MCF 10A (cell line): ENCODE measurements at regions not wholly inside any gene's neighbourhood (a gene's known extent, or its start where the extent isn't known, plus 50 kb on each side); places are given as distances from the start of the nearest gene placed in this dataset.

Source experiments
- BruUV-seq: library from RNA; stranded (reverse); fragments of 400-500 nt; replicated peaks from 2 replicates; lab custom pipeline; 2021; lab: Mats Ljungman, UMichigan
- CTCF ChIA-PET: fragments of 300-600 bp; sonication (Branson Sonifier 250); formaldehyde crosslinking; extraction: SDS; loops from one replicate; lab custom pipeline; 2021; ENCODE audit warnings: antibody characterized with exemption, inconsistent platforms; lab: Yijun Ruan, JAX
- POLR2A ChIA-PET: fragments of 300-600, 350-650 bp; sonication (Branson Sonifier 250); formaldehyde crosslinking; extraction: SDS; loops from one replicate; lab custom pipeline; 2020; ENCODE audit warnings: antibody characterized with exemption, inconsistent platforms; lab: Yijun Ruan, JAX
- DNase-seq: peaks from one replicate; pipeline ENCODE4 v3.0.0-alpha.2; 2018; ENCODE audit not compliant: unreplicated experiment
- H3K27ac Mint-ChIP-seq: one replicate; pipeline ENCODE4 v1.8.0; 2022; ENCODE audit warnings: mild to moderate bottlenecking, low read depth, mixed read lengths; ENCODE audit not compliant: unreplicated experiment
- H3K27me3 Mint-ChIP-seq: one replicate; pipeline ENCODE4 v1.8.0; 2022; ENCODE audit warnings: mixed read lengths; ENCODE audit not compliant: insufficient read depth, unreplicated experiment
- H3K36me3 Mint-ChIP-seq: one replicate; pipeline ENCODE4 v1.8.0; 2022; ENCODE audit warnings: mild to moderate bottlenecking, moderate library complexity, mixed read lengths; ENCODE audit not compliant: insufficient read depth, unreplicated experiment
- H3K4me1 Mint-ChIP-seq: one replicate; pipeline ENCODE4 v1.8.0; 2022; ENCODE audit warnings: mixed read lengths; ENCODE audit not compliant: insufficient read depth, unreplicated experiment
- H3K4me3 Mint-ChIP-seq: one replicate; pipeline ENCODE4 v1.8.0; 2022; ENCODE audit warnings: mild to moderate bottlenecking, moderate library complexity, mixed read lengths; ENCODE audit not compliant: unreplicated experiment
- H3K9me3 Mint-ChIP-seq: one replicate; pipeline ENCODE4 v1.8.0; 2022; ENCODE audit warnings: mixed read lengths; ENCODE audit not compliant: unreplicated experiment
- intact Hi-C: fragments of 100-400 bp; cut with micrococcal nuclease; formaldehyde crosslinking; loops from 2 replicates; pipeline ENCODE4 v1.14.1; 2022
- TF ChIP-seq, protein P1 (sequence below): fragments of 200-600 bp; IDR thresholded peaks from one replicate; pipeline ENCODE4 v1.8.0; 2022; ENCODE audit warnings: antibody characterized with exemption, mild to moderate bottlenecking; ENCODE audit not compliant: unreplicated experiment

DNA sequence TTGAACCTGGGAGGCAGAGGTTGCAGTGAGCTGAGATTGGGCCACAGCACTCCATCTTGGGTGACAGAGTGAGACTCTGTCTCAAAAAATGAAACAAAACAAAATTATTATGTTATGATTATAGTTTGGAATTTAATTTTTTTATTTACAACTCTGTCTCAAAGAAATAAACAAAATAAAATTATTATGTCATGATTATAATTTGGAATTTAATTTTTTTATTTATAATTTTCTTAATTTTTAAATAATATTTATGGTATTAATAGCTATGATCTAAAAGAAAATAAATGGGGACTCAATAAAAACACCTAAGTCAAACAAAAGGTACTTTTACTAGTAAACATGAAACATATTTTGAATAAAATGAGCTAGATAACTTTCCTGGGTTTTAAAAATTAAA is 994.8 kb upstream of the GHITM start:
- Mint-ChIP-seq H3K36me3 (no peaks in the 10 kb centered on the region), H3K4me3 (no peak overlapping the region), H3K9me3 (no peaks in the 10 kb centered on the region), H3K27me3 (no peaks in the 10 kb centered on the region), H3K4me1 (peaks cover 7% of the 10 kb centered on the region), H3K27ac (no peak overlapping the region)
- DNase-seq, result no peak
- POLR2A ChIA-PET, result interaction anchor here (0.9 kb wide), 1 partner anchor 524 kb away, joined by 3 read pairs; no protein-coding TSS in a partner anchor
- CTCF ChIA-PET, result no interaction called here
- BruUV-seq, result no TSS peak
- intact Hi-C loops, result no loop called here
- TF ChIP-seq, protein P1, sequence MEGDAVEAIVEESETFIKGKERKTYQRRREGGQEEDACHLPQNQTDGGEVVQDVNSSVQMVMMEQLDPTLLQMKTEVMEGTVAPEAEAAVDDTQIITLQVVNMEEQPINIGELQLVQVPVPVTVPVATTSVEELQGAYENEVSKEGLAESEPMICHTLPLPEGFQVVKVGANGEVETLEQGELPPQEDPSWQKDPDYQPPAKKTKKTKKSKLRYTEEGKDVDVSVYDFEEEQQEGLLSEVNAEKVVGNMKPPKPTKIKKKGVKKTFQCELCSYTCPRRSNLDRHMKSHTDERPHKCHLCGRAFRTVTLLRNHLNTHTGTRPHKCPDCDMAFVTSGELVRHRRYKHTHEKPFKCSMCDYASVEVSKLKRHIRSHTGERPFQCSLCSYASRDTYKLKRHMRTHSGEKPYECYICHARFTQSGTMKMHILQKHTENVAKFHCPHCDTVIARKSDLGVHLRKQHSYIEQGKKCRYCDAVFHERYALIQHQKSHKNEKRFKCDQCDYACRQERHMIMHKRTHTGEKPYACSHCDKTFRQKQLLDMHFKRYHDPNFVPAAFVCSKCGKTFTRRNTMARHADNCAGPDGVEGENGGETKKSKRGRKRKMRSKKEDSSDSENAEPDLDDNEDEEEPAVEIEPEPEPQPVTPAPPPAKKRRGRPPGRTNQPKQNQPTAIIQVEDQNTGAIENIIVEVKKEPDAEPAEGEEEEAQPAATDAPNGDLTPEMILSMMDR, result no peak

DNA sequence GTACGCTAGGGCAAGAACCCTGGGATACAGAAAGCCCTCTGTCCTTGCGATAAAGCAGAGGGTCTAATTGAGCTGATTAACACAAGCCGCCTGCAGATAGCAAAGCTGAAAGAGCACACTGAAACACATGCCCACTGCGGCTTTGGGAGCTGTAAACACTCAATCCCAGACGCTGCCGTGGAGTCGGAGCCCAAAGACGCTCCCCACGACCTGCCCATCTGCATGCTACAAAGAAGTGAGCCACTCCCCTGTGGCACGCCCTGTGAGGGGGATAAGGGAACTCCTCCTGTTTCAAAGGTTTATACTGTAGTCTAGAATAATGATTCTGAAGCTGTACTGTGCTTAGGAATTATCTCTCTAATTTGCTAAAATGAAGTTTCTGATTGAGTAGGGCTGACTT is 985.6 kb upstream of the GHITM start:
- Mint-ChIP-seq H3K27ac (no peak overlapping the region), H3K9me3 (no peaks in the 10 kb centered on the region), H3K27me3 (no peaks in the 10 kb centered on the region), H3K4me1 (no peaks in the 10 kb centered on the region), H3K4me3 (no peak overlapping the region), H3K36me3 (no peaks in the 10 kb centered on the region)
- no peak for DNase-seq
- BruUV-seq, result no TSS peak
- ChIA-PET CTCF (no interaction called here), POLR2A (interaction anchor here (0.6 kb wide), 1 partner anchor 944 kb away, joined by 3 read pairs; no protein-coding TSS in a partner anchor)
- TF ChIP-seq, protein P1, result no peak
- intact Hi-C loops, result no loop called here

DNA sequence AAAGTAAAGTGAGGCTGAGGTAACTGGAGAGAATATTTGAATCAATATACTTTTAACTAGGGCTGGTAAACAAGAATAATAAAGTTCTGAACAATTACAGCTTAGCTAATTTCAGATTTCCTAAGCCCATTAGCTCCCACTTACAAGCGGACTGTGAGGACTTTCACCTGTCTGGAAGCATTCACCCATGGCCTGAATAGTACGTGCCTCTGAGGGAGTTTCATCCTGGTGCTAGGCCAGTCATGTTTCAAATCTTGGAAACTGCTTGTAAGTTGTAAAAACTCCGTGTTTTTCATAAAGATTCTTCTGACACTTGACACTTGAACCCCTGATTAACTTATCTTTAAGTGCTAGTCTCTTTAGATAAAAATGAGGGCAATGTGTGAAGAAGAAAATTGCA is 975.2 kb upstream of the GHITM start:
- POLR2A ChIA-PET, result no interaction called here
- Mint-ChIP-seq H3K4me1 (no peaks in the 10 kb centered on the region), H3K36me3 (no peaks in the 10 kb centered on the region), H3K9me3 (no peaks in the 10 kb centered on the region), H3K27ac (no peak overlapping the region), H3K4me3 (no peak overlapping the region), H3K27me3 (no peaks in the 10 kb centered on the region)
- CTCF ChIA-PET, result interaction anchor here (0.6 kb wide), 1 partner anchor 21 kb away, joined by 3 read pairs; no protein-coding TSS in a partner anchor
- intact Hi-C loops, result no loop called here
- TF ChIP-seq, protein P1, result no peak
- no peak for DNase-seq
- no TSS peak for BruUV-seq

DNA sequence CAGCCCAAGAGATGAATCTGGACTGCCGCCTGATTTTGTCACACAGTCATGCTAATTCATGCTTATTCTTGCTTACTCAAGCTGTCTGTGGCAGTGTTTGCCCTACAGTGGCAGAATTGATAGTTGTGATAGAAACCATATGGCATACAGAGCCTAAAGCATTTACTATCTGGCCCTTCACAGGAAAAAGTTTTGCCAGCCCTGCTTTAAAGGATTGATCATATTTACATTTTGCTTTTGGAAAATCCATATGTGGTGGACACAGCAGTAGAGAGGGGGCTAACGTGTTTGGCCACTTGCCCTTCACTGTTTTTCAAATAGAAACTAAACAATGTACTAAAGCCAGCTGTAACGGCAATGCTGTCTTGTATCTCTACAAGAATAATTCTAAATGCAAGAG is 974.0 kb upstream of the GHITM start:
- H3K27me3 Mint-ChIP-seq, result no peaks in the 10 kb centered on the region
- H3K4me1 Mint-ChIP-seq, result no peaks in the 10 kb centered on the region
- H3K36me3 Mint-ChIP-seq, result no peaks in the 10 kb centered on the region
- no peak for DNase-seq
- H3K9me3 Mint-ChIP-seq, result no peaks in the 10 kb centered on the region
- intact Hi-C loops, result no loop called here
- BruUV-seq, result no TSS peak
- no peak overlapping the region for H3K4me3 Mint-ChIP-seq
- ChIA-PET POLR2A (no interaction called here), CTCF (no interaction called here)
- no peak overlapping the region for H3K27ac Mint-ChIP-seq
- TF ChIP-seq, protein P1, result no peak
